CD4-positive, alpha-beta T cell treated with Interferon gamma for 1 hour (primary cell): ENCODE measurements at regions not wholly inside any gene's neighbourhood (a gene's known extent, or its start where the extent isn't known, plus 50 kb on each side); places are given as distances from the start of the nearest gene placed in this dataset.
"Not testable (repeated sequence)": the region's sequence is repeated elsewhere in the genome, so short reads cannot be mapped to it uniquely, and the experiment has no call there.

Experiments
- DNase-seq: peaks from one replicate; pipeline ENCODE4 v3.0.0-alpha.2; 2020

DNA sequence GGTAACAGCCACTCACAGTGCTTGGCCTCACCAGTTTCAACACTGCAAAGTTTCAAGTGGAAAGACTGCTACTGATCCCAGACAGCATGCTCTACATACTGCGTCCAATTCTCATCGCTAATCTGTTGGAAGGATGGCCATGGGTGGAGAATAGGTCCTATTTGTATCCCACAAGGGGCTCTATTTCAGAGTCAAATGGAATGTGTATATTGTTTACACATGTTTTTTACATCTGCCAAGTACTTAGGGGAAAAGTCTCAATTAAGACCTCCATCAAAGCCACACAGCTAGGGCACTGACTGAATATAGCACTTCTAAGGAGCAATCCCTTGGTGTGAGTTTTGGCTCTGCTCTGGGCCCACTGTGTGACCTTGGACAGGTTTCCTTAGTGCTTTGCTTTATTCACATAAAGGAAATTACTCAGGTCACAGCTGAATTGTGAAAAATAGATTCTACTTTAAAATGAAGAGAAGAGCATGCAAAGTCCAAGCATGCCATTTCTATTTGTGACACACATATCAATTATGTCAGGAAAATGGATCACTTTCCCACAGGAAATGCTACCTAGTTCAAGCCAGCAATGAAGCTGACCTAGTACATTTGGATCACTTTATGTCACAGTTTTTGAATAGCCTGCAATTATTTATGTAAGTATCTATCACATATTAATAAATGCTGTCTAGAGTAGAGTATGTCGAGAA is 112.9 kb upstream of the STK17B start:
- DNase-seq, result no peak

DNA sequence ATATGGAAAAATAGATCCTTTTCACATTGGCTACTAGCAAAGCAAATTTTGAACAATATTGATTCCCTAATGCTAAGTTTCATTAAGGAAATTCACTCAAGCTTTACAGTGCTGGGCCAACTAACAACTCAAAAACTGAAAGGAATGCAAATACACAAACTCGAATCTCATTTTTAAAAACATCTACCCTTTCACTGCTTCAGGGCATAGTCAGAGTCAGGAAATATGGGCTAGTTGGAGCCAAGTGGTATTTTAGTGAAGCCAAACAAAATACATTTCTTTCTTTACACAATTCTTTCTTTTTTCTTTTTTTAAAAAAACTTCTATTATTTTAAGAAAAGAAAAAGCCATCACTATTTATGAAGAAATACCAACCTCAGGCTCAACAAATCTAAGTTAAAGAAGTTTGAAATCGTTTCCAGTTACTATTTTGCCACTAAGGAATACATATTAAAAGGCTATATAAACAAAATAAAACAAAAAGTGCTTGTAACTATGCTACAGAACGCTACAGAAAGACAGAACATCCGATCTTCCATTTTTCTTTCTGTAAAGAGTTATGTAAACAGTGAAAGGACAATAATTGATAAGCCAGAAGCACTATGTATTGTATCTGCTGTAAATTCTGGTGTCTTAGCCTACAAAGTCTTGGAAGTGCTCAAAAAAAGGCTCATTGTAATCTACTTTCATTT is 113.6 kb upstream of the STK17B start:
- no peak for DNase-seq

DNA sequence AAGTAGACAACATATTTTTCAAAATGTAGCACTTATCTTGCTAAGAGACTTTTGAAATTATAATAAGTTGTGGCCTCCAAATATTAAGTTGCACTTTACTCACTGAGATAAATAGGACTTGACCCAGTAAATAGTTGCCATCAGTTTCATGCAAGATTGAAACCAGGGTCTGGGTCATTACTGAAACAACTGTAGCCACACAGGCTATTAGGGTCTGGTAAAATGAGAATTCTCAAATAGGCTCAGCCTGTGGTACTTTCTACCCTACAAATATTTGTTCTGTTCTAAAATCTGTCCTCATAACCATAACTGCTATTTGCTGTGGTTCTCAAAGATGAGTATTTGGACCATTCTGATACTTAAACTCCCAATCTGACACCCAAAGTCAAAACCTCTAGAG is 115.4 kb upstream of the STK17B start:
- DNase-seq, result no peak

DNA sequence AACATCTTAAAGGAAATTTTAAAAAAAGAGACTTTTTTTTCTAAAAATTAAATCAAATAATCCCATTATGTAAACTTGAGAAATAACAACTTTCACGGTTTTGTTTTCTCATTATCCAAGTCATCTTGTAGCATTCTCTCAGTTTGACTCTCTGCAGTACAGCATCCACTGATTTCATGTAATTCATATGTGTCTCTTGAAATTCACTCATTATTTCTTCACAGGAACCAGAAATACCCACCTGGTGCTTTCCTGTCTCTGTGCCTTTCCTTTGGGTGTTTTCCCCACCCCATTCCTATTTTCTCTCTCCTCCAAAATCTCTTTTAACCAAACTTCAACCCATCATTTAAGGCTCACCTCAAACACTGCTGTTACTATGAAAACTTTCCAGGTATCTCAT is 116.1 kb upstream of the STK17B start:
- no peak for DNase-seq

DNA sequence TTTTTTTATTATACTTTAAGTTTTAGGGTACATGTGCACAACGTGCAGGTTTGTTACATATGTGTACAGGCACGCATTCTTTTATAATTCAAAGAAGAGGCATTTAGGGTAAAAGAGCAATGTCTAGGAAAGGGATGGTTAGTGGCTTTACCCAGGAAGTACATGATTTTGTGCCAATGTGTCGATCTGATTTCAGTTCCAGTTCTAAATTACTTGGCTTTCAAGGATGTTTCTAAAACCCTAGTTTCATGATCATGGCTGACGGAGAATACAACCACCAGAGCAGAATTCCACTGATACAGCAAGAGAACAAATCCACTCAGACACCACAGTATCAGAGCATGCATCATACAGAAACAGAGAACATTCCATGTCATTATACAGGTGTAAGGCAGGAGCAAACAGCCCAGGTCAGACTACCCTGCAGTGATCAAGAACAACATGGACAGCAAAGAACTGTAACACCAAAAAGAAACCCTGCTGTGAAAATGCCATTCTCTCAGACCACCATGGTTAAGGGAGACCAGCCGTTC is 116.7 kb upstream of the STK17B start:
- no peak for DNase-seq

DNA sequence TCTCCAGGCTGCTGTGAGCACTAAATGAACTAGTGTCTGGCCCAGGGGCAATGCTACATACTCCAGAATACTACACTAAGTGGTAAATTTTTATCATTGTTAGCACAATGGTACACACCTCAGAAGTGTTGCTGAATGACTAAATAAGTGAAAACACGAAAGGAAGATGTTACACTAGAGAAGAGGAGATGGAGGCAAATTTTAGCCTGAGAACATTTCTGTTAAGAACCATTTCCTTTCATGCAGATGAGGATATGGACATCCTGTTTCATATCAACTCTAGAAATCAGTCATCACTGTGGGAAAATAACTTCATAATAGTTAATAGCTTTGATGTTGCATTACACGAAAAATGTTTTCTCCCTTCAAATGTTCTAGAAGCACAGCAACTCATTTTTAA is 117.6 kb upstream of the STK17B start:
- no peak for DNase-seq

DNA sequence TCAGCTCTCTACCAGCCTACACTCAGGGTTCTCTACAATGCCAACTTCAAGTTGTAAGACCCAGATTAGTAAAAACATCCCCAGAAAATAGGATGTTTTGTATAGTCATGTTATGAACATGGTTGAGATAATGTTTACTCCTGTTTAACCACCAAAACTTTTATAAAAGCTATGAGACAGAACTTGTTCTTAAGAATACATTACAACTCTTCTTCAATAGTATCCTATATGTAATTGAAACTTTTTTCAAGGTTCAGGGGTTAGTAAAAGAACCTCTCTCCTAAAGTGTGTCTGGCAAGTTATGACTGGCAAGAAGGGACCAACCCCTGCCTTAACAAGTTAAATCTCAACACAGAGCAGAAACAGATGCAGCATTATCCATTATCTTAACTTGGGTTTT is 118.8 kb upstream of the STK17B start:
- no peak for DNase-seq

DNA sequence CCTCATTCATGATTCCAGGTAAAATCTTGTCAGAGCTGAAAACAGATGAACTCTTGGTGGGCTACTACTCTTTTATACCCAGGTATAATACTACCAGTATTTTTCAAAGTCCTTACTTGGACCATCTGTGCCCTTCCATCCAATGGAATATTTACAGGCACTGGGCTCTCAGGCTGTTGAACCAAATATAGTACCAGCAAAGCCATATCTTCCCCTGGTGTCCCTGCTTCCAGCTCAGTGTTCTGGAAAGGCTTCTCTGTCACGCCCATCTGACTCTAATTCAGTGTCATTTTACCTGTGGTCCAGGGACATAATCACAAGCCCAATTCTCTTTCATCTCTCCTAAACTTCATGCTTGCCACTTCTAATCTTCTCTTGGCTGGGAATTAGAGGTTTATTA is 119.2 kb upstream of the STK17B start:
- DNase-seq, result no peak

DNA sequence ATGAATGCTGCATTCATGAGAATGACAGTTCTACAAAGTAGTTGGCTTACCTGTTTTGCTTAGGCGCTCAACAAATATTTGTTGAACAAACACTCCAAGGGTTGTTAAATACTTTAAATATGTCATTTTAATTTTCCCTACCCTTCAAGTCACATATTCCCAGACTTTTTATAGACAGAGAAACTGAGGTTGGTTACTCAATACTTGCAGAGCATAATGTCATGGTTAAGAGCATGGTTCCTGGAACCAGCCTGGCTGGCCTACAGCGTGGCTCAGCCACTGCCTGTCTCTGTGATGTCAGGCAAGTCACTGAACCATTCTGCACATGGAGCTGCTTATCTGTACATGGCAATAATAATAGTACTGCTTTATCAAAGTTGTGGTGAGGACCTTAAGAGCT is 120.0 kb upstream of the STK17B start:
- DNase-seq, result no peak

DNA sequence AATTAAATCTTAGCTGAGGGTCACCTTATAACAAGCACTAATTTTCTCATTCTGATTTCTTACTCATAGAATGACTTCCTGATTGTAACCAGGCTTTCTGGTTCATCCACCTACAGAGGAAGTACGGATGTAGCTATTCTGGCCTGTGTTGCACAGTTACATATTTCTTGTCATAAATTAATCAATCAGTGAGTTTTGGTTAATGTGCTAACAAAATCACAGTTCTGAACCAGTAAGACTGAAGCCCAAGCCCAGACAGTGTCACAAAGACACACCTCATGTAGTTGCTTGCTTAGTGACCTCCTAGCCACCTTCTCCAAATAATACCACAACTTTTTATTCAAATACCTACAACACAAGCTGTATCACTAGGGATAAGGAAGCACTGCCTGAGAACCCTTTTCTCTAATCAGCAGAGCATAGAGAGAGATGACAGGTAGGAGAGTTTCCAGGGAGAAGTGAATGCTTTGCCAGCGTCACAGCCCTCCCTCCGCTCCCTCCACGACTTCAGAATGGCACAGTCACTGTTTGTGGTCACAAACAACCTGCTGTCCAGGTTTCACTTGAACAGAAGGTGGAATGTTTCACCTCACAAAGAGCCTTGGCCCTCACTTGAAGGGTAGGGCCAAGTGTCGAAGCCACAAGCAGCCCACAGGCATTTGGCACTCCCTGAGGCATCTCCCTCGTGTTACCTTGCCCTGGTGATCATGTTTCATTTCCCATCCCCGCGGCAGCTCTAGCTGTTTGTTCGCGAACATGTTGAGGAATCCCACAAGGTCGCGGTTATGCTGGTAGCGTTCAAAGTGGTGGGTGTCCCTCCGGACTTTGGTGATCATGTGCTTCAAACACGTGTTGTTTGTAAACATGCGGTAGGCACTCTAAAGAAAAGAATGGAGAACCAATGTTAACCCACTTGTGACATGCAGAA is 120.8 kb upstream of the STK17B start:
- no peak for DNase-seq

DNA sequence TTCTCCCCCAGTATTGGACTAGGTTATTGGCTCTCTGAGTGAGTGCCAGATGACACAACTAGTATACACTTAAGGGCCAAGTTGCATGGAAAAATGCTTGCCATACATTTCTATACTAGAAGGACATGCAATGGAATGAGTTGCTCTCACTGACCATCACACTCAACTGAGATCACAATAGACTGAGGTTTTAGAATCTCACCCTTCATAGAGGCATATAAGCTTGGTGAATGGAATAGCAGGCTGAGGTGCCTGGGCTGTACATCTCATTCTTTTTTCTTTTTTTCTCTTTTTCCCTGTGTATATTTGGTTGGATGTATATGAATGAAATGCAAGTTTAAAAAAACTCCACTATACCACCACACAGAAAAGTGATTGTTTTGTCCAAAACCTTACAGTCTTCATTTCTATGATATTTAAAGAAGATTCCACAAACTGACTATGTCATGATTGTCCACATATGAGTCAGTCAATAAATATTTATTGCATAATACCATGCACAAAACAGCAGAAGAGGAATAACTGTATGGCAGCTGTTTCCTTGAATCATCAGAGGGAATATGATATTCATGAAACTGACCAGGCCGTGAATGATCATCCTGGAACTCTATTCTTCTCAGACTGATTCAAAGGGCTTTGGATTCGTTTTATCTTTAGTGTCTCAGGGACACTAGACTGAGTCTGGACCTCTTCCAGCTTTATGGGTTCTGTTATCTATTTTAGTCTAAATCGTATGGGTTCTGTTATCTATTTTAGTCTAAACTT is 122.6 kb upstream of the STK17B start:
- no peak for DNase-seq

DNA sequence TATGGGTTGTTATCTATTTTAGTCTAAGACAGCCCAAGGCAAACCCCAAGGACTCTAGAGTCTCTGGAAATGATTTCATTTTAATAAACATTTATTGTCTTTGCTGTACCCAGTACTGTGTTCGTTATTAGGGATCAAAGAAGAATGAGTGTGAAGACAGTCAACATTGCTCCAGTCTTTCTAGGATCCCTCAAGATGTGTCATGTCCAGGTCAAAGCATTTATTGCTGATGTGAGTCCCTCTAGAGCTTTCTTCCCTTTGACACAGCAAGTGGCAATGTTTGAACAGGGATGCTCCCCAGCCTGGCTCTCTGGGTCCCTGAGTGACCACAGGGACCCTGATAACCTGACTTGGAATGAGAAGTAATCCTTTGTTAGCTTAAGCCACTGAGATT is 123.1 kb upstream of the STK17B start:
- DNase-seq, result no peak

DNA sequence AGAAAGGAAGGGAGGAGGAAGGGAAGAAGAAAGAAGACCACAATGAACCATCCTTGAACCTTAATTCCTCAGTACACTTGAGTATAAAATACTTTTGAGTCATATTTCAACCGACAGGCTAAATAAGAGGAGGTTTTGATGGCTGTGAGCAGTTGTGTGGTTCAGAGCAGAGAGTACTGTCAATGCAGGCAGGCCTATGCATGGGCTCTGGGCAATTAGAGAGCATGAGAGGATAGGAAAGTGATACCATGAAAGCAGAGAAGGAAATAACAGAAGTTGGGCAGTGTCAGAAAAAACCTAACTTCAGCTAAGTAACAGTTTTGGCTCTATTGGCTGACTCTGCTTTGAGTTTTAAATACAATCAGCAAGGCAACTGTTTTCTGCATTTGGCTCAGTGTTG is 123.6 kb upstream of the STK17B start:
- no peak for DNase-seq

DNA sequence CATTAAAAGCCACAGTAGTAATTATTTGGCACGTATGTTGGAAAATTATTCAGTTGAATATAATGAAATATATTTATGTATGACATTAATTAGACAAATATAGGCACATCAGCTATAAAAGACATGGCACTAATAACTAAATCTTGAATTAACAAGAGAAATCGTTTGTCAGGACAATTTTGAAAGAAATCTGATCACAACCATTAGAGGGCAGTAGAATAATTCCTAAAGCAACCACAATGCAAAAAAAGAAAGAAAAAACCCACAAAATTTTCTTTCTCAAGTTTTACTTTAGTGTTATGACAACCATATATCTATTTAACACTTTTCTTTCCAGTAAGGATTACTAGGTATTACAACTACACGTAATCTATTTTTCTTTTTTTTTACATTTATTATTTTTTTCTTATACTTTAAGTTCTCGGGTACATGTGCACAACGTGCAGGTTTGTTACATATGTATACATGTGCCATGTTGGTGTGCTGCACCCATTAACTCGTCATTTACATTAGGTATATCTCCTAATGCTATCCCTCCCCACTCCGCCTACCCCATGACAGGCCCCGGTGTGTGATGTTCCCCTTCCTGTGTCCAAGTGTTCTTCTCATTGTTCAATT is 126.8 kb upstream of the STK17B start:
- DNase-seq, result not testable (repeated sequence)

DNA sequence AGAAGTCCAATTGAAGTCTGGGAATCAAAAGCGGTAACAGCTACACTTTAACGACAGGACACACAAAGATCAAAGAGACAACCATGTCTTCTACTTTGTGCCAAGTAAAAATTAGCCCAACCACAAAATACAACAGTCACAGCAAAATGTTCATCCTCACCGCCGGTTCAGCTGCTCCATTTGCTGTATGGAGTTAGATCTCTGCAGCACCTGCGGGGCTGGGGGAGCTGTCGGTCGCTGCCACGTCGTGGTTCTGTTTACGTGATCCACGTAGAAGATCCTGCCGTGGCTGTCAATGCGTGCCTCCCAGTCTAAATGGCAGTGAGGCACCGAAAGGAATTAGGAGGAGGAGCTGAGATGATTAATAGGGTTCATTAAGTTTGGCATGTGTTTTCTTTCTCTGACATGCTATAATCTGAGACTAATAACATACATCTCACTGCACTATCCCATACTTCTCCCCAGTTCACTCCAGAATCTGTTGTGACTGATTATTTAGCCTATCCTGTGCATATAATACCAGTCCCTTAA is 136.5 kb upstream of the STK17B start:
- no peak for DNase-seq

DNA sequence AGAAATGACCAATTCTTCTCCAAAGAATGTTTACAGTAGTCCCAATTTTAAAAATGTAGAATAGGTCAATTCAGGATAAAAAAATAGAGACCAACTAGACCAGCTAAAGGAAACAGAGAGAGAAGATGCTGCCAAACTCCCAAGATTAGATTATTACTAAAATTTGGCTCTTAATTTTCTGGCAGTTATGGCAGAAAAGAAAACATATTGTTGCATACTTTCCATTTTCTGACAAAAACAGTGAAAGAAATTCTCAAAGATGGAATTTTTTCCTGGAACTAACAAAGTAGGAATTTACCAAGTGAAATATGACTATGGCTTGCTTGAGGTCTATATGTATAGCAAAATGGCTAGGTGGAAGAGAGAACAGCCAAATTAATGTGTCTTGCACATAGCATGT is 138.3 kb upstream of the STK17B start:
- no peak for DNase-seq

DNA sequence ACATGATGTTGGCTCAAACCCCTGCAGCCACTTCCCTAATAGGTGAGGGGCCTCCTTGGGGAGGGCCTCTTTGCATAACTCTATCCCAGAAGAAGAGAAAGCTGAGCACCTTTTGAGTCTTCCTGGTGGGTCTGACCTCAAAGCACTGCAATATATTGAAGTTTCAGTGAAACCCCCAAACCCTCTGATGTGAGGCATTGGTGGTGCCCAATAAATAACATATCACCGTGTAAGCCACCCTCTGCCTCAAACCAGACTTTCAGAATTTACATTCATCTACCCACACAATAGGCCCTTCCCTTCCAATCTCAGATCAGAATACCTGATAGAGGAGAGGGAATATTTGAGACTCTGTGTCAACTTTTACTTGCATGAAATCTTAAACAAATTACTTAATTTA is 142.8 kb upstream of the STK17B start:
- no peak for DNase-seq

DNA sequence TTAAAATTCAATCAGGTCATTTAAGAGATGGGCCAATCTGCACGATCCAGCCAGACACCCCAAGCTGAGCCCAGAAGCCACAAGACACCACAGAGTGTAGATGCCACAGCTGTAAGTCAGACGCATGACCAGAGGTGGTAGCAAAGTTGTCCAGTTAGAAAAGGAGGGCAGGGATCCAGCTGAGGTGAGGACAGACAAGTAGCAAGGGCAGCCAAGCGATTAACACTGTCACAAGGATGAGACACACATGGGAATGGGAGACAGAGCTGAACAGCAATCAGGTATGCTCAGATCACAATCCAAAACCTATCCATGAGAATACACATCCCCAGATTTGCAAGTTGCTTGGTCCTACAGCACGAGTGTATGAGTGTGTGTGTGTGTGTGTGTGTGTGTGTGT is 143.4 kb upstream of the STK17B start:
- no peak for DNase-seq

DNA sequence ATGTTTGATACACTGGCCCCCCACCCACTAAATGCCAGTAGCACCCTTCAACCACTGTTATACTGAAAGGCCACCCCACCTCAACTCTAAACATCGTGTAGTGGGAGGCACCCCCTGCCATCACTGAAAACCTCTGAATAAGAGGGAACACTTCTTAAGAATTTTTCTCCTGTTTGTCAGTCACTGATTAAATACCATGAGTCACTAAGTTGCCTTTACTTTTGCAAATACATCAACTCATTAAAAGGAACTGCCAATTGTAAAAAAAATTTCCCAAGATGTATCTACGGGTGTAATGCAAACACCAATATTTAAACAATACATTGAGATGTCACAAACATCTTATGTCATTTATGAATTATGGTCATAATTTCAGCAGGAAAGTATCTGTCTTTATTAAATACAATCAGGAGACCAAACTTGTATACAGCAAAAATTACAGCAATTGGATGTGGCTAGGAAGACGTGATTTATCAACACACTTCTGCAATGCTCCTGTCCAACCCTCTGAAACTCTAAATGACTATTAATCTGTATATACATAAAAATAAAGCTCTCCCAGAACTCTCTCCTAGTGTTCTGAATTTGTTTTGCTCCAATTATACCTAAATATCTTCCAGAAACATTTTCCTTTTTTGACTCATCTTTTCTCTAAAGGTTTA is 144.1 kb upstream of the STK17B start:
- no peak for DNase-seq

DNA sequence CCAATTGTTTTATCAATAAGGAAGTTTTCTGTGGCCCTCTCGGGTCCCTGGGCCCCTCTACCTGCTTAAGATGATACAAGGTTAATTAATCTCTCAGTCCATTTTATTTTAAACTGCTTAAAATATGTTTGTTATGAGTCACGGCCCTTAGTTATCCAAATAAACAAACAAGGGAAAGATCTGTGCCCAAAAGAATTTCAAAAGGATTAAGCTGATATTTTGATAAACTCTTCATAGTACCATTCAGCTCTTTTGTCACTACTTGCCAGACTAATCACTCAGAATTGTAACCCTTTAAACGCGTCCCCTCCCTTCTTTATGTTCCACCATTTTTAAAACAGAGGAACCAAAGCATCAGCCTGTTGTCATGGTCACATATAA is 144.7 kb upstream of the STK17B start:
- no peak for DNase-seq
